ENCODE measurements at regions not wholly inside any gene's neighbourhood (a gene's known extent, or its start where the extent isn't known, plus 50 kb on each side); places are given as distances from the start of the nearest gene placed in this dataset.

DNA sequence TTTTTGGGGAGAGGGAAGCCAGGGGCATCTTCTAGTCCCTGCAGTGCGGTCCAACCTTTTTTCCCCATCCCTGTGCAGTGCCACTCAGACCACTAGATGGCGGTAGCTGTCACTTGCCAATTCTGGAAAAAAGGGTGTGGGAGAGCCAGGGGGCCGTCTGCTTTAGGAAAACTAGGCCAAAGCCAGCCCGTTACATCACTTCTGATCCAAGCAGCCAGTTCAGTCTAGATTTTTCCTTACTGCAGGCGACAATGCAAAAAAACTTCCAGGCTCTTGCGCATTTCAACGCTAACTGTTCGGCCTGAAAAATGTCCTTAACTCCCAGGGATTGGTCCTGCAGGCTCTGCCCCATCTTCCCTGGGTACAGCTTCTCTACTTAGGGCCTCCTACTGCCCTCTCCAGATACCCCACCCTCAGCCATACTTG, 69.2 kb upstream of the CES5A start:
- DNase-seq (ENCODE audit: low read depth): peak; percentile 14

DNA sequence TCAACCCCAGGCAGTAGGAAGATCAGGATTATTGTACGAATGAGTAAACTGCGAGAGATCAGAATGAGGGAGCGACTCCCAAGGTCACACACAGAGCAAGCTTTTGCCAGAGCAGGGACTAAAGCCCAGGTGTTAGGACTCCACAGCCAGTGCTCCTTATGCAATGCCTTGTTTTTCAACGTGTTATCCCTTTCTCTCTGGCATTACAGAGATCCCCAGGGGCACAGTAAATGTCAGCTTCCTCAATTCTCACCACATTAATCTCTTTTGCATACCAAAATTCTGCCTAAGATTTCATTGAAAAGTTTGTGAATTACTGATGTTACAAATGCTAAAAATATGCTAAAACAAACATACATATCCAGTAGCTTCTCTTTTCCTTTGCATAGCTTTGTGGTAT, 68.1 kb upstream of the CES5A start:
- DNase-seq (ENCODE audit: low read depth): no peak

DNA sequence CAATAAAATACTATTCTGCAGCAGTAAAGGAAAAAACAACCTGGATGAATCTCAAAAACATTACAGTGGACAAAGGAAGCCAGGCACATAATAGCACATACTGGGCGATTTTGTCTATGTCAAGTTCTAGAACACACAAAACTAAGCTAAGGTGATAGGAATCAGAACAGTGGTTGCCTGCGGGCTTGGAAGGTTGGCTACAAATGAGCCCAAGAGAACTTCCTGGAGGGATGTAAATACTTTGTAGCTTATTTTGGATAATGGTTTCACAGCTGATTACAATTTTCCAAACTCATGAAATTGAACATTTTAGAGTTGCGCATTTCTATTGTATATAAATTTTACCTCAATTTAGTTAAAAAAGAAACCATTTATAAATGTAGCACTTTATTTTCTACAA, 67.6 kb upstream of the CES5A start:
- no peak for DNase-seq (ENCODE audit: low read depth)

DNA sequence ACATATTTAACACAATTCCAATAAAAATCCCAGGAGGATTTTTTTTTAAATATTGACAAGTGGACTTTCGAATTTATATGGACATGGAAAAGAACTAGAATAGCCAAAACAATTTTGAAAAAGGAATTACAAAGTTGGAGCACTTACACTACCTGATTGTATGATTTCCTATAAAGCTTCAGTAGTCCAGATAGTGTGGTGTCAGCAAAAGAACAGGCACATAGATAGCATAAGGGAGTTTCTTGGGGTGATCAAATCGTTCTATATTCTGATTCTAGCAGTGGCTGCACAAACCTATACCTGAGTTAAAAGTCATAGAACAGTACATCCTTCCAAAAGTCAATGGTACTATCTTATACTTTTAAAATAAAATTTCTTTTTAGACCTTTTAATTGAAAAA, 66.4 kb upstream of the CES5A start:
- DNase-seq (ENCODE audit: low read depth): no peak

DNA sequence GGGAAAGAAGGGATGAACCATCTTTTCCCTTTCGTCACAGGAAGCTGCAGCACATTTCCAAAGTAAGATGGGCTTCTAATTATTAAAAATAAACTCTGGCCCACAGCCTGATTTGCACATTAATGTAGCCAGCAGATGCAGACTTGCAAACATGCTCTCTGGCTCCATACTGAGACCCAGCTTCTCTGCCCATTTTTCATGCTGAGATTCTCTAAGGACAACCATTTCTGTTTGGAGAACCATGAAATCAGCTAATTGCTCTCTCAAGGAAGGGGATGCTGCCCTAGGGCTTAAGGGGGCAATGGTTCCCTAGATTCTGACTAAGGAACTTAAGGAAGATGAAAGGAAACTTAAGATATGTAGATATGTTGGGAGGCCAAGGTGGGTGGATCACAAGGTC, 63.0 kb upstream of the CES5A start:
- DNase-seq (ENCODE audit: low read depth): no peak

DNA sequence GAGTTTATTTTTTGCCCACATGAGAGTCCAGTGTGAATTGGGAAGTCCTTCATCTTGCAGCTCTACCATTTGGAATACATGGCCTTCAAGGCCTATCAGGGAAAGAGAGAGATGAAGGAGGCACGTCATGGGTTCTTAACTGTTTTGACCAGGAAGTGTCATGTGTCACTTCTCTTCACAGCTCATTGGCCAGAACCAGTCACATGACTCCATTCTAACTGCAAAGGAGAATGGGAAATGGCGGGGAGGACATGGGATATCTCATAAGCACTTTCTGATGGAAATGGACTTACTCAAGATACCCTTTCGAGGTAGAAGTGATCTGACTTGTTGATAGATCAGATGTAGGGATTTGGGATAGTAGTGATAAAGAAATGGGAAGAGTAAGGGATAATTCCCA, 57.9 kb upstream of the CES5A start:
- no peak for DNase-seq (ENCODE audit: low read depth)

DNA sequence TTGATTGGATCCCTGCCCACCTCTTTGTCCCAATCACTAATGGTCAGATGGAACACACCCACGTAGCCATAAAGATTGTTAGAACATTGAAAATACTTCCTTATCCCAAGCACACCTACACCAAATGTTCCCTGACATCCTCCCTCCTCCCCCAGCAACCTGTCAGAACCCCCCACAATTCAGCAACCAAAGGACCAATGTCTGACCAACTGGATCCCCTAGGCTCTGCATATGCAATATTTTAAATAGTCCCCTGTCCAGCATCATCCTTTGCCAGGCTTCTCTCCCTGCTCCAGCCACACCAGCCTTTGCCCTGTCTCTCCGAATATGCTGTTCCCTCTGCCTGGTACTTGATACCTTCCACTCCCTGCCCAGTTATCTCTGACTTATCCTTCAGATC, 54.9 kb upstream of the CES5A start:
- no peak for DNase-seq (ENCODE audit: low read depth)

DNA sequence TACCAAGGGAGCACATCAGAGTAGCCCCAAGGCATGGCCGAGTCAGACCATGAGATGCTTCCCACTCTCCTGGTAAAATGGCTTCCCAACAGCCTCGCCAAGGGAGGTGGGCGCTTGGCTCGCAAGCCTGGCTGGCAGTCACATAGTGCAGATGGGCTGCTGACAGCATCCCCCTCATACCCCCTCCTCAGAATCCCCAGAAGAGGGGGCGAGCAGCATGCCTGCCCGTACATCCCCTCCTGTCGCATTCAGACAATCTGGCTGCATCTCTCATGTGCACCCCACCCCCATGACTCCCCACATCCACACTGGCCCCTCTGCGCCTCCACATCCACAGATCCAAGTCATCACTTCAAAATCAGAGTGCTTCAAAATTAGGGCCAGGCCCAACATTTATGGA, 54.0 kb upstream of the CES5A start:
- DNase-seq (ENCODE audit: low read depth): no peak

DNA sequence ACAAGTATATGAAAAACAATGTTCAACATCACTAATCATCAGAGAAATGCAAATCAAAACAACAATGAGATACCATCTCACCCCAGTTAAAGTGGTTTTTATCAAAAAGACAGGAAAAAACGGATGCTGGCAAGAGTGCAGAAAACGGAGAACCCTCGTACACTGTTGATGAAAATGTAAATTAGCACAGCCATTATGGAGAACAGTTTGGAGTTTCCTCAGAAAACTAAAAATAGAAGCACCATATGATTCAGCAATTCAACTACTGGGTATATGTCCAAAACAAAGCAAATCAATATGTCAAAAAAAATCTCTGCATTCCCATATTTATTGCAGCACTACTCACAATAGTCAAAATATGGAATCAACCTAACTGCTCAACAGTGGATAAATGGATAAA, 50.1 kb upstream of the CES5A start:
- no peak for DNase-seq (ENCODE audit: low read depth)
